ENCODE measurements at regions not wholly inside any gene's neighbourhood (a gene's known extent, or its start where the extent isn't known, plus 50 kb on each side); places are given as distances from the start of the nearest gene placed in this dataset.

DNA sequence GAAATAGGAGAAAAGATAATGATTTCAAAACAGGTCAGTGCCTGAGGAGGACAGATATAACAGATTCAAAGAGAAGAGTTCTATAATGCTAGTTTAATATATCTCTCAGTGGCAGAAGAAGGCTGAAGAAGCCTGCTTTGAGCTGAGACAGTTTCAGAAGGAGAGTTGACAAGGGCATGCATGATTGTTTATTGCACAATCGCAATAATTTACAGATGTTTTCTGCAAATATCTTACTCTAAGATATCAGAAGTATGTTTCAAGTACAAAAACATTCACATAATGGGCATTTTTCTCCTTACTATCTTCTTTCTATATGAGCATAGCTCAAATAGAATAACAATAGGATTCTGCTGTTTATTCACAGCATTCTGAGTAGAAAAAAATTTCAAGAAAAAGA is 557.7 kb upstream of the NRSN1 start:
- TF ChIP-seq SMC3 (IDR thresholded peaks at IDR 0.05; ENCODE audit: low read depth, low read length): no peak
- TF ChIP-seq RFX5 (IDR thresholded peaks at IDR 0.05; ENCODE audit: low read depth, low read length): no peak
- TF ChIP-seq, protein P1, sequence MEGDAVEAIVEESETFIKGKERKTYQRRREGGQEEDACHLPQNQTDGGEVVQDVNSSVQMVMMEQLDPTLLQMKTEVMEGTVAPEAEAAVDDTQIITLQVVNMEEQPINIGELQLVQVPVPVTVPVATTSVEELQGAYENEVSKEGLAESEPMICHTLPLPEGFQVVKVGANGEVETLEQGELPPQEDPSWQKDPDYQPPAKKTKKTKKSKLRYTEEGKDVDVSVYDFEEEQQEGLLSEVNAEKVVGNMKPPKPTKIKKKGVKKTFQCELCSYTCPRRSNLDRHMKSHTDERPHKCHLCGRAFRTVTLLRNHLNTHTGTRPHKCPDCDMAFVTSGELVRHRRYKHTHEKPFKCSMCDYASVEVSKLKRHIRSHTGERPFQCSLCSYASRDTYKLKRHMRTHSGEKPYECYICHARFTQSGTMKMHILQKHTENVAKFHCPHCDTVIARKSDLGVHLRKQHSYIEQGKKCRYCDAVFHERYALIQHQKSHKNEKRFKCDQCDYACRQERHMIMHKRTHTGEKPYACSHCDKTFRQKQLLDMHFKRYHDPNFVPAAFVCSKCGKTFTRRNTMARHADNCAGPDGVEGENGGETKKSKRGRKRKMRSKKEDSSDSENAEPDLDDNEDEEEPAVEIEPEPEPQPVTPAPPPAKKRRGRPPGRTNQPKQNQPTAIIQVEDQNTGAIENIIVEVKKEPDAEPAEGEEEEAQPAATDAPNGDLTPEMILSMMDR (conservative IDR thresholded peaks at IDR 0.05; ENCODE audit: low read depth, low read length): no peak
- TF ChIP-seq MXI1 (IDR thresholded peaks at IDR 0.05; ENCODE audit: borderline replicate concordance, low read depth, low read length): no peak
- no peak for TF ChIP-seq POLR2A (IDR thresholded peaks at IDR 0.05; ENCODE audit: low read depth, low read length)
- no peak for TF ChIP-seq FOS (IDR thresholded peaks at IDR 0.05; ENCODE audit: low read depth, low read length)
- TF ChIP-seq, protein P2, sequence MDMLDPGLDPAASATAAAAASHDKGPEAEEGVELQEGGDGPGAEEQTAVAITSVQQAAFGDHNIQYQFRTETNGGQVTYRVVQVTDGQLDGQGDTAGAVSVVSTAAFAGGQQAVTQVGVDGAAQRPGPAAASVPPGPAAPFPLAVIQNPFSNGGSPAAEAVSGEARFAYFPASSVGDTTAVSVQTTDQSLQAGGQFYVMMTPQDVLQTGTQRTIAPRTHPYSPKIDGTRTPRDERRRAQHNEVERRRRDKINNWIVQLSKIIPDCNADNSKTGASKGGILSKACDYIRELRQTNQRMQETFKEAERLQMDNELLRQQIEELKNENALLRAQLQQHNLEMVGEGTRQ (IDR thresholded peaks at IDR 0.05; ENCODE audit: low read depth, low read length): no peak
- TF ChIP-seq CHD1 (IDR thresholded peaks at IDR 0.05; ENCODE audit: low read depth, low read length): no peak
- TF ChIP-seq, protein P3, sequence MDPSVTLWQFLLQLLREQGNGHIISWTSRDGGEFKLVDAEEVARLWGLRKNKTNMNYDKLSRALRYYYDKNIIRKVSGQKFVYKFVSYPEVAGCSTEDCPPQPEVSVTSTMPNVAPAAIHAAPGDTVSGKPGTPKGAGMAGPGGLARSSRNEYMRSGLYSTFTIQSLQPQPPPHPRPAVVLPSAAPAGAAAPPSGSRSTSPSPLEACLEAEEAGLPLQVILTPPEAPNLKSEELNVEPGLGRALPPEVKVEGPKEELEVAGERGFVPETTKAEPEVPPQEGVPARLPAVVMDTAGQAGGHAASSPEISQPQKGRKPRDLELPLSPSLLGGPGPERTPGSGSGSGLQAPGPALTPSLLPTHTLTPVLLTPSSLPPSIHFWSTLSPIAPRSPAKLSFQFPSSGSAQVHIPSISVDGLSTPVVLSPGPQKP (IDR thresholded peaks at IDR 0.05; ENCODE audit: borderline replicate concordance, low read depth, low read length): no peak
- peak; percentile 67 for TF ChIP-seq CEBPB (IDR thresholded peaks at IDR 0.05; ENCODE audit: low read depth, low read length)
- no peak for TF ChIP-seq BHLHE40 (IDR thresholded peaks at IDR 0.05; ENCODE audit: low read depth, low read length)
